ENCODE measurements at regions not wholly inside any gene's neighbourhood (a gene's known extent, or its start where the extent isn't known, plus 50 kb on each side); places are given as distances from the start of the nearest gene placed in this dataset.

DNA sequence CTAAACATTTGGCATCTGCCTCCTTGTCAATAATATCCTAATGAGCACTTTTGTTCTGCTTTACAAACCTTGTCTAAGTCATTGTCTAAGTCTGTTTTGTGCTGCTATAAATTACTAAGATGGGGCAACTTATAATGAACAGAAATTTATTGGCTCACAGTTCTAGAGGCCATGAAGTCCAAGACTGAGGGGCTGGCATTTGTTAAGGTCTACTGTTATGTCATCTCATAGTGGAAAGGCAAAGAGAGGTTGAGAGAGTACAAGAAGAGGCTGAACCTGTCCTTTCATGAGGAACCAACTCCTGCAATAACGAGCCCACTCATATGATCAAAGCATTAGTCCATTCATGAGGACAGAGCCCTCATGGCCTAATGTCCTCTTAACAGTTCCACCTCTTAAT lies 72.7 kb upstream of the KLF12 start:
- peaks cover 2% of the 10 kb centered on the region; the same call in 1 of the 2 replicates for H3K27me3 ChIP-seq (ENCODE audit: low read depth)
- H3K4me3 ChIP-seq = no peak overlapping the region
- in situ Hi-C loops (cut with MboI; ENCODE audit: low sequenced_read_pairs) = no loop called here
- 0 out of 2 replicates have a peak, but pooled peaks cover 2% of the 10 kb centered on the region for H3K4me1 ChIP-seq
- no peaks in the 10 kb centered on the region for H3K36me3 ChIP-seq (replicated peaks)
- no peaks in the 10 kb centered on the region for H3K9me3 ChIP-seq
- DNase-seq (ENCODE audit: low spot score in 2 of 2) = no peak

DNA sequence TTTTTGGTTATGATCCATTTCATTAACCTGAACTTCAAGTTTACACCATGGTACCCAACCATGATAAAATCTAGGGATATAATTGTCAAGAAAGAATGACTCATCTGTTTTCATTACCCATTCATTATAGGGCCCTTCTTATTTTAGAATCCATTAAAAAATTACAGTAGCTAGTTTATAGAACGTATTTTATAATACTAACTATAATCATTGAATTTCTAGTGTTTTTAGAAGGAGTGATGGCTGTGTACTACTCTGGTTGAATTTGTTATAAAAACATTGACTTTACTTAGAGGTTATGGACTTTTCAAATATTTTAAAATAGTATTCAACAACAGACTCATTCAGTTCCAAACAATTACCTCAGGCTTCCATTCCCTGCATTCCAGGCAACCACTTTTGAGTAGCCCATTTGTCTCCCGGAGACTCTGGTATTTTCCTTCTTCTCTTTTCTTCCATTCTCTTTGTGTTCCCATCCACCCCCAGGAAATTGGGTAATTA lies 71.9 kb upstream of the KLF12 start:
- in situ Hi-C loops (cut with MboI; ENCODE audit: low sequenced_read_pairs) = no loop called here
- Histone ChIP-seq H3K27me3 (ENCODE audit: low read depth) (peaks cover 2% of the 10 kb centered on the region; the same call in 1 of the 2 replicates), H3K4me1 (0 out of 2 replicates have a peak, but pooled peaks cover 2% of the 10 kb centered on the region), H3K36me3 (replicated peaks) (no peaks in the 10 kb centered on the region), H3K9me3 (no peaks in the 10 kb centered on the region), H3K4me3 (no peak overlapping the region)
- DNase-seq (ENCODE audit: low spot score in 2 of 2) = peak; percentile 8 to 19

DNA sequence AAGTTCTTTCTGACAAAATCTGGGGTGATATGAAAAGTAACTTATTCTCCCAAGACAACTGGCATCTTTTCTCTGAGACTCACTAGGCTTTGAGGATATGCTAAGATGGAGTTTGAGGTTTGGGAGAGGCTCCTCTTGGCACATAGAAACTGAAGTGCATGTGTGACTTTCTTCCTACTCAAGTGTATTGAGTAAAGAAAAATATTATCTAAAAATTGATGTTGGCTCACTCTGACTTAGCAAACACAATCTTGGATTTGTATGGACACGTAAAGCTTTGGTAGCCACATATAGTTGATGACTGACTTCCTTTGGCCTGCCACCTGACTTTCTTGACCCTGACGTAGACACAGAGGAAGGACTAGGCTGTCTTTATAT lies 71.1 kb upstream of the KLF12 start:
- Histone ChIP-seq H3K4me3 (no peak overlapping the region), H3K4me1 (0 out of 2 replicates have a peak, but pooled peaks cover 2% of the 10 kb centered on the region), H3K36me3 (replicated peaks) (no peaks in the 10 kb centered on the region), H3K9me3 (no peaks in the 10 kb centered on the region), H3K27me3 (ENCODE audit: low read depth) (peaks cover 2% of the 10 kb centered on the region; the same call in 1 of the 2 replicates)
- in situ Hi-C loops (cut with MboI; ENCODE audit: low sequenced_read_pairs) = no loop called here
- no peak for DNase-seq (ENCODE audit: low spot score in 2 of 2)

DNA sequence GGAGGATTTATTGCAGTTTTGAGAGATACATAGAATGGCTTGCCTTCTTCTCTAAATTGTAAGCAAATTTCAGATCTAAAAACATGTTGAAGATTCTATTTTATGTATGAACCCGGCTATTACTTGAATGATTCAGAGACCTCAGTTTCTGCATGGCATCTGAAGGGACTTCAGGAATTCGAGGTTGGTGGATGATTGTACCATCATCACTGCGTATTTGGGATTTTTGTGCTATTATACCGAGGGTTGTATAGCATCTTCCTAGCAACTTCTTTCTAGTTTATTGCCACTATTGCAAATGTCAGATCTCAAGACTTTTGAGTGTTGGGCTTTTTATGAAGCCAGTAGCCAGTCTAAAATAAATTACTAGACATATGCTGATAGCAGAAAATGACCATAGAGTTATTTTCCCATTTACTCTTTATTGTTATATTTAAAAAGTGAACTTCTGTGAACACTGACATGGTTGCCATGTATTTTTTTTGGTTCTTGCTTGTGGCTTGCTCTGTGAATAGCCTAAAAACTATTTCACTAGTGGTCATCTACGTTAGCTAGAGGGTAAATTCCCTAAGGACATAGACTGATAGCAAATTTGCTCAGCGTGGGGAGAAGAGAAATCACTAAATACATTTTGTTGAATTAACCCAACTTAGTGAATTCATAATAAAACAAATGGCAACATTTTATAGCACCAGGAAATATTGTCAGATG lies 70.6 kb upstream of the KLF12 start:
- Histone ChIP-seq H3K36me3 (replicated peaks) (no peaks in the 10 kb centered on the region), H3K27me3 (ENCODE audit: low read depth) (peaks cover 2% of the 10 kb centered on the region; the same call in 1 of the 2 replicates), H3K4me1 (0 out of 2 replicates have a peak, but pooled peaks cover 2% of the 10 kb centered on the region), H3K4me3 (no peak overlapping the region), H3K9me3 (no peaks in the 10 kb centered on the region)
- in situ Hi-C loops (cut with MboI; ENCODE audit: low sequenced_read_pairs) = no loop called here
- DNase-seq (ENCODE audit: low spot score in 2 of 2) = no peak

DNA sequence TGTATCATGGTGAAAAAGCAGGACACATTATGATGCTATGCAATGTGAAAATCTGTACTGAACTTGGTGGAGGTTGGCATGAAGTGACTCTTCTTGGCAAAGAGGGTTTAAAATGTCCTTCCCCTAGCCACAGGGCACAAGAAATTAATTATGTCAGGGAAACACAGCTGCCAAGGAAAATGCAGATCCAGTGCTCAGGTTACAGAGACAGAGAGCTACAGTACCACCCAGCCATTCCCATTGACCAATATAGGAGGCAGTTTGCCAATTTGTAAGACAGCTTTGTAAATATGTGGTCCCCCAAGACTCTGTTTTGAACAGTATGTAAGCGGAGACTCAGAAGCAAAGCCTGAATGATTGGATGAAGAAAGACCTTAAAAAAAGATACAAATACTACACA lies 69.4 kb upstream of the KLF12 start:
- DNase-seq (ENCODE audit: low spot score in 2 of 2) = no peak
- in situ Hi-C loops (cut with MboI; ENCODE audit: low sequenced_read_pairs) = no loop called here
- Histone ChIP-seq H3K4me3 (no peak overlapping the region), H3K9me3 (no peaks in the 10 kb centered on the region), H3K36me3 (replicated peaks) (no peaks in the 10 kb centered on the region), H3K4me1 (0 out of 2 replicates have a peak, but pooled peaks cover 2% of the 10 kb centered on the region), H3K27me3 (ENCODE audit: low read depth) (peaks cover 2% of the 10 kb centered on the region; the same call in 1 of the 2 replicates)

DNA sequence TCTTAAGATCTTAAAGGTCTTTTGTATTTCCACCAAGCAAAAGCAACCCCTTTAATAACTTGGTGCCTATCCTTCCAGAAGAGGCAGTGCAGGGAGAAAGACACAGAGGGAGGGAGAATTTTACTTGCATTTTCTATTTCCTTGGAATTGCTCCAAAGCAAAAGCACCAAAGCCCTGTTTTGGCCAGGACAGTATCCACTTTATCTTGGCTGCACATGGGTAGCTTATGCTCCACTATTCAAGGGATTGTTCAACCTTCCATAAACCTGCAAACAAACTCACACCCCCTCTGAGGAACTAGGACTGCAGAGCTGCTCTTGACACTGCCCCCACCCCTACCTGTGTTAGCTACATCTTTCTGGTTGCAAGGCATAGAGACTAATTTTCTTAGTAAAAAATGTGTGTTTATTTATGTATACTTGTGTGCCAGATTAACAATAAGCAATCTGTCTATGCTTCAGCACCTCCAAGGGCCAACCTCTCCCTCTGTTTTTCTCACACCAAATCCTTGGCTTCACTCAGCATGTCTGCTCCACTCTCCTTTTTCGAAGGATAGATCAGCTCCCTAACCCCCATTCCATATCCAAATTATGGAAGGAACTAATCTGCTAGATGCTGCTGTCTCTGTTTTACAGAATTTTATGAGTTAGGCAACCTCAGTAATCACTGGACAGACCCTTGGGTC lies 68.1 kb upstream of the KLF12 start:
- H3K36me3 ChIP-seq (replicated peaks) = no peaks in the 10 kb centered on the region
- no peak overlapping the region for H3K4me3 ChIP-seq
- H3K4me1 ChIP-seq = 0 out of 2 replicates have a peak, but pooled peaks cover 2% of the 10 kb centered on the region
- H3K9me3 ChIP-seq = no peaks in the 10 kb centered on the region
- no peak for DNase-seq (ENCODE audit: low spot score in 2 of 2)
- in situ Hi-C loops (cut with MboI; ENCODE audit: low sequenced_read_pairs) = no loop called here
- peaks cover 2% of the 10 kb centered on the region; the same call in 1 of the 2 replicates for H3K27me3 ChIP-seq (ENCODE audit: low read depth)

DNA sequence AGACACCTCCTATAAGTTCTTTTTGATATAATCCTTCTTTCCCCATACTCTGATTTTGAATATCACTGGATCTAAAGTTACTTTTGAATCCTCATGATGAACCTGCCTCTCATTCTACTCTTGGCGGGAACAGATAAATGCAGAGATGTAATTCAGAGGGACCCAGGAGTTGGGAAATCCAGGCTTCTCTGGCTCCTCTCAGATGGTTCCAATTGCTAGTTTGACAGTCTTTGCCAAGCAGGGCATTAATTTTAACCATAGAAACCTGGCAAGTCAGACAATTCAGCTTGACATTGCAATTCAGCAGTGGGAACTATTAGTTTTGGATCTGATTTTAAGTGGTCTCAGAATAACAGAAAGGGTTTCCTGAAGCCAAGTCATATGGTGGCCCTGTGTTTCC lies 67.3 kb upstream of the KLF12 start:
- in situ Hi-C loops (cut with MboI; ENCODE audit: low sequenced_read_pairs) = no loop called here
- peaks cover 2% of the 10 kb centered on the region; the same call in 1 of the 2 replicates for H3K27me3 ChIP-seq (ENCODE audit: low read depth)
- no peak for DNase-seq (ENCODE audit: low spot score in 2 of 2)
- no peaks in the 10 kb centered on the region for H3K36me3 ChIP-seq (replicated peaks)
- H3K9me3 ChIP-seq = no peaks in the 10 kb centered on the region
- no peaks in the 10 kb centered on the region for H3K4me1 ChIP-seq
- no peak overlapping the region for H3K4me3 ChIP-seq

DNA sequence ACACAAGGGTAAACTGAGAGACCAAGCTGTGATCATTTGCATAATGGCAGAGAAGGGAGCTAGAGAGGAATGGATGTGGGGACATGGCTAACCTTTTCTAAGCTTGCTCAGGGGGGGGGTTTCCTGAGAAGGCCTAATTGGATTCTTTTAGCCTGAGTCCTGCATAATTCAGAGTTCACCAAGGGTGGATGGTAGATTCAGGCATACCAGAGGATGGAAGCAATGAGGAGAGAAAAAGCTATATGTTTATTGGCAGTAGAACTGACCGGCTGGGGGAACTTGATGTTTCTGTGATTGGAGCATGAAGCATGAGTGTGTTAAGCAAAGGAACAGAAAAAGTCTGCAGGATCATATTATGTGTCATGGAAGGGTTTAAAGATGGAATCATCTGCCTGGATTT lies 65.9 kb upstream of the KLF12 start:
- H3K4me3 ChIP-seq = no peak overlapping the region
- H3K36me3 ChIP-seq (replicated peaks) = no peaks in the 10 kb centered on the region
- DNase-seq (ENCODE audit: low spot score in 2 of 2) = no peak
- peaks cover 2% of the 10 kb centered on the region; the same call in 1 of the 2 replicates for H3K27me3 ChIP-seq (ENCODE audit: low read depth)
- H3K9me3 ChIP-seq = no peaks in the 10 kb centered on the region
- no peaks in the 10 kb centered on the region for H3K4me1 ChIP-seq
- in situ Hi-C loops (cut with MboI; ENCODE audit: low sequenced_read_pairs) = no loop called here

DNA sequence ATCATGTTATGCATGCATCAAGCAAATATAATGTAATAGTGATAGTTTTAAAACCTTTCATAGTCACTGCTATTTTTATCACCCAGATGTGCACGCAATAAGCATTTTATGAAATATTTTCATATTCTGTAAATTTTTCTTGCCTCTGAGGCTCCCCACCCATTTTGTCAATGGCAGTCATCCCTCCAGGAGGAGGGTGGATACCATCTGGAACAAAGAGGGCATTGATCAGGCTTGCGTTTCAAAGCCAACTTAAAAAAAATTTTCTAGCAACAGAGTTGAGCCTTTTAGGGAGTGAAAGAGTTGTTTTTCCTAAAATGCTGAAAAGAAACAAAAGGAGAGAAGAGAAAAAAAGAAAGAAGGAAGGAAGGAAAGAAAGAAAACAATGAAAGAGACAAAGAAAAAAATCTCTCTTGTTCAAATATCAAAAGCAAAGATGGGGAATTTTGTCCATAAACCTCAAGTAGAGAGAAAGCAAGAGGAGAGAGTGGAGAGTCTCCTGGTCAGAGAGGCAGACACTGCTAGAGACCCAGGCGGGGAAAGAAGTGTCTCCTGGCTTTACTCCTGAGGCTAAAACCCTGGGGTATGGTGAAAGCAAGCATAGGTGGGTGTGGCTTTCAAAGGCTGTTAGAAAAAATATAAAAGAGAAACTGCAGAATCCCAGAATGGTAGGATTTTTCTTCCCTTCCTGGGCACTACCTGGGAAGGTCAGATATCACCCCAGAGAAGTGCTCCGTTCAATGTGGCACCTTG lies 63.6 kb upstream of the KLF12 start:
- no peak for DNase-seq (ENCODE audit: low spot score in 2 of 2)
- Histone ChIP-seq H3K36me3 (replicated peaks) (no peaks in the 10 kb centered on the region), H3K9me3 (no peaks in the 10 kb centered on the region), H3K4me3 (no peak overlapping the region), H3K27me3 (ENCODE audit: low read depth) (no peaks in the 10 kb centered on the region), H3K4me1 (no peaks in the 10 kb centered on the region)
- in situ Hi-C loops (cut with MboI; ENCODE audit: low sequenced_read_pairs) = no loop called here

DNA sequence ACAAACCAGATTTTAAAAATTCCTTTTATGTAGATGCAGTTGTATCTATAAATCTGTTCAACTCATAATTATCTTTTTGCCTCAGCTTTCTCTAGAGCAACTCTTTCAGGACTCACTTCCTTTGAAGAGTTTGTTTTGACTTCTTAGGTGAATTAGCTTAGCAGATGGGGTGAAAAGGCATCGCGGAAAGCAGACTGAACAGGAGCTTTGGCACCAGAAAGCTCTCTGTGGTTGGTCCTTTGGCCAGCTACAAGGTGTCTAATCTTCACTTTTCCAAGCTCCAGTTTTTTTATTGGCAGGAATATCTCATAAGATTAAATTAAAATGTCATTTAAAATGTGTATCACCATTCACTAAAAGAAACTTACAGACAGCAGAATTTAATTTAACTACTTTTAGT lies 60.6 kb upstream of the KLF12 start:
- H3K36me3 ChIP-seq (replicated peaks) = no peaks in the 10 kb centered on the region
- H3K9me3 ChIP-seq = no peaks in the 10 kb centered on the region
- H3K4me3 ChIP-seq = no peak overlapping the region
- no peaks in the 10 kb centered on the region for H3K4me1 ChIP-seq
- in situ Hi-C loops (cut with MboI; ENCODE audit: low sequenced_read_pairs) = no loop called here
- no peaks in the 10 kb centered on the region for H3K27me3 ChIP-seq (ENCODE audit: low read depth)
- no peak for DNase-seq (ENCODE audit: low spot score in 2 of 2)

DNA sequence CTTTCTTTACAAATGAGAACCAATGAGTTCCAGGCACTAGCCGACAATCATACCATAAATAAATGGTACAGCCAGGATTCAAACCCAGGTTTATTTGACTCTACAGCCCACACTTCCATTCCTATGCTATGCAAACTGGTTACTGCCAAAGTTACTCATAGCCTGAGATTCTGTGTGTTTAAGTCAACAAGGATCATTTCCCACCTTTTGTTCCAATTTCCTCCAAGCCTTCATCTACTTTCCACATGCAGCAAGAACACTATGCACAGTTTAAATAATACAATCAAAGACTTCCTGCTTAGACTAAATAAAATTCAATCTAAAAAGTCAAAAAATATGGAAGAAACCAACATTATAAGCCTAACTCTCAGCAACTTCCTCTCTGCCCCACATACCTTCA lies 59.2 kb upstream of the KLF12 start:
- Histone ChIP-seq H3K27me3 (ENCODE audit: low read depth) (no peaks in the 10 kb centered on the region), H3K9me3 (no peaks in the 10 kb centered on the region), H3K4me3 (no peak overlapping the region), H3K36me3 (replicated peaks) (no peaks in the 10 kb centered on the region), H3K4me1 (no peaks in the 10 kb centered on the region)
- no peak for DNase-seq (ENCODE audit: low spot score in 2 of 2)
- in situ Hi-C loops (cut with MboI; ENCODE audit: low sequenced_read_pairs) = no loop called here

DNA sequence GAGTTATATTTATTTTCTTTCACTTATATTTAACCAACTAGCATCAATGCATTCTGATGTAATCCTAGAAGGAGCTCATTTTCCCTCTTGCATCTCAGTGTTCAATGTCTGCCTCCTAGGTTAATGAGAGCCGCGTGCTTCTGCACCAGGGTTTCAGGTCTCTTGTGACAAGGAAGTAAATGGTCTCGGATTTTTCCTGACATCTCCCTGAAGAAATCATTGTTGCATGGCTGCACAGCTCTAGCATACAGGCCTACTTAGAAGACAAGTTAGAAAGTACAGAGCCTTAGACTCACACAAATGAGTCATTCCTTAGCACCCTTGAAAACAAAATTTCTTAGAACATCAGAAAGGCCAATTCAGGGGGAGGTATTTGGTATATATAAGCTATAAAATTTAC lies 57.2 kb upstream of the KLF12 start:
- Histone ChIP-seq H3K4me1 (no peaks in the 10 kb centered on the region), H3K36me3 (replicated peaks) (no peaks in the 10 kb centered on the region), H3K9me3 (no peaks in the 10 kb centered on the region), H3K4me3 (no peak overlapping the region), H3K27me3 (ENCODE audit: low read depth) (no peaks in the 10 kb centered on the region)
- no peak for DNase-seq (ENCODE audit: low spot score in 2 of 2)
- in situ Hi-C loops (cut with MboI; ENCODE audit: low sequenced_read_pairs) = no loop called here

DNA sequence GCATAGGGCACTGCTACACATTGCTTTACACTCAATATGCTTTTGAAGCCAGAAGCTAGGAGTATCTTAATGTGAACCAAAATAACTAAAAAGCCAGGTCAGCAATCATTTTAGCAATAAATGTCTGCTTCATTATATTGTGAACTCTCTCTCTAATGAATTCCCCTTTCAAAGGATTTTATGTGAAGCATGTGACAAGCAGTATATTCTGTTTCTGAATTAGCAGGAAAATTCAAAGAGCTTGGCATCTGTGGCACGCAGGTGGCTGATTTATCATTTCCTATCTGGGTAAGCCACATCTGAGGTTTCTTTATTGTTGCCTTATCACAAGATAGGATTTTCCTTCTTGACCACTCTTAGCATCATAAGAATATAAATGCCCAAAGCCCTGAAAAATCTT lies 56.8 kb upstream of the KLF12 start:
- Histone ChIP-seq H3K36me3 (replicated peaks) (no peaks in the 10 kb centered on the region), H3K4me1 (no peaks in the 10 kb centered on the region), H3K4me3 (no peak overlapping the region), H3K9me3 (no peaks in the 10 kb centered on the region), H3K27me3 (ENCODE audit: low read depth) (no peaks in the 10 kb centered on the region)
- in situ Hi-C loops (cut with MboI; ENCODE audit: low sequenced_read_pairs) = no loop called here
- no peak for DNase-seq (ENCODE audit: low spot score in 2 of 2)

DNA sequence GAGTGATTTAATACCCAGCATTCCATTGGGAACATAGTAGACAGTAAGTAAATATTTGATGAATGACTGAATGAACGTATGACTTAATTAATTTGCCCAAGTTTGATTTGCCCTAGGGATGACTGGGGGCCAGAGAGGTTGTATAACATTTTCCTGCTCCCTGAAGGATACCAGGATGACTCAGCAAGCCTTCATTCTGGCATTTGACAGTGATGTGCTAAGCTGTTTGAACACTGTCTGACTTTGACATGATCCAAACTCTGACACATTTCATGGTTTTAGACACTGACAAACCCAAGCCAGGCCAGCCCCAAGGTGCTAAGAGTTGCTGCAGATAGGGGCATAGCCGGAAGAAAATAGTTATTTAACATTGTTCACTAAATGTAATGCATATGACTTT lies 53.4 kb upstream of the KLF12 start:
- no peaks in the 10 kb centered on the region for H3K27me3 ChIP-seq (ENCODE audit: low read depth)
- in situ Hi-C loops (cut with MboI; ENCODE audit: low sequenced_read_pairs) = no loop called here
- H3K36me3 ChIP-seq (replicated peaks) = no peaks in the 10 kb centered on the region
- H3K9me3 ChIP-seq = no peaks in the 10 kb centered on the region
- H3K4me3 ChIP-seq = no peak overlapping the region
- no peaks in the 10 kb centered on the region for H3K4me1 ChIP-seq
- DNase-seq (ENCODE audit: low spot score in 2 of 2) = no peak
